ENCODE measurements at regions not wholly inside any gene's neighbourhood (a gene's known extent, or its start where the extent isn't known, plus 50 kb on each side); places are given as distances from the start of the nearest gene placed in this dataset.

GRCh38 chr11:110787680-110788079, 75.4 kb upstream of the ARHGAP20 start:
- Mint-ChIP-seq H3K36me3 (peaks cover 8% of the 10 kb centered on the region), H3K4me1 (no peaks in the 10 kb centered on the region), H3K9me3 (peaks cover 39% of the 10 kb centered on the region), H3K4me3 (no peak overlapping the region), H3K27me3 (ENCODE audit: low read depth) (no peaks in the 10 kb centered on the region; the same call in 1 of the 2 replicates), H3K27ac (no peak overlapping the region)
- DNase-seq (ENCODE audit: low spot score) (no peak), ATAC-seq (no peak)
- POLR2A ChIA-PET = no interaction called here
- TF ChIP-seq TCF7 (CRISPR knock-in tag; IDR thresholded peaks at IDR 0.05; ENCODE audit: low read depth) (no peak), ZNF121 (CRISPR knock-in tag; IDR thresholded peaks at IDR 0.05) (no peak), STAT6 (CRISPR knock-in tag; conservative IDR thresholded peaks at IDR 0.05; ENCODE audit: low read depth) (no peak), ERG (CRISPR knock-in tag; IDR thresholded peaks at IDR 0.05) (no peak), ESRRA (CRISPR knock-in tag; IDR thresholded peaks at IDR 0.05; ENCODE audit: borderline replicate concordance) (no peak), ZNF232 (CRISPR knock-in tag; IDR thresholded peaks at IDR 0.05) (no peak), FOXJ3 (CRISPR knock-in tag; IDR thresholded peaks at IDR 0.05; ENCODE audit: borderline replicate concordance) (no peak), AR (CRISPR knock-in tag; IDR thresholded peaks at IDR 0.05) (no peak), PREB (CRISPR knock-in tag; IDR thresholded peaks at IDR 0.05; ENCODE audit: borderline replicate concordance) (no peak), ZNF423 (CRISPR knock-in tag; IDR thresholded peaks at IDR 0.05) (no peak)
- TF ChIP-seq, protein P1, sequence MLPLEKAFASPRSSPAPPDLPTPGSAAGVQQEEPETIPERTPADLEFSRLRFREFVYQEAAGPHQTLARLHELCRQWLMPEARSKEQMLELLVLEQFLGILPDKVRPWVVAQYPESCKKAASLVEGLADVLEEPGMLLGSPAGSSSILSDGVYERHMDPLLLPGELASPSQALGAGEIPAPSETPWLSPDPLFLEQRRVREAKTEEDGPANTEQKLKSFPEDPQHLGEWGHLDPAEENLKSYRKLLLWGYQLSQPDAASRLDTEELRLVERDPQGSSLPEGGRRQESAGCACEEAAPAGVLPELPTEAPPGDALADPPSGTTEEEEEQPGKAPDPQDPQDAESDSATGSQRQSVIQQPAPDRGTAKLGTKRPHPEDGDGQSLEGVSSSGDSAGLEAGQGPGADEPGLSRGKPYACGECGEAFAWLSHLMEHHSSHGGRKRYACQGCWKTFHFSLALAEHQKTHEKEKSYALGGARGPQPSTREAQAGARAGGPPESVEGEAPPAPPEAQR (CRISPR knock-in tag; IDR thresholded peaks at IDR 0.05) = no peak
- TF ChIP-seq, protein P2, sequence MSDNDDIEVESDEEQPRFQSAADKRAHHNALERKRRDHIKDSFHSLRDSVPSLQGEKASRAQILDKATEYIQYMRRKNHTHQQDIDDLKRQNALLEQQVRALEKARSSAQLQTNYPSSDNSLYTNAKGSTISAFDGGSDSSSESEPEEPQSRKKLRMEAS (CRISPR knock-in tag; IDR thresholded peaks at IDR 0.05) = no peak
- TF ChIP-seq, protein P3, sequence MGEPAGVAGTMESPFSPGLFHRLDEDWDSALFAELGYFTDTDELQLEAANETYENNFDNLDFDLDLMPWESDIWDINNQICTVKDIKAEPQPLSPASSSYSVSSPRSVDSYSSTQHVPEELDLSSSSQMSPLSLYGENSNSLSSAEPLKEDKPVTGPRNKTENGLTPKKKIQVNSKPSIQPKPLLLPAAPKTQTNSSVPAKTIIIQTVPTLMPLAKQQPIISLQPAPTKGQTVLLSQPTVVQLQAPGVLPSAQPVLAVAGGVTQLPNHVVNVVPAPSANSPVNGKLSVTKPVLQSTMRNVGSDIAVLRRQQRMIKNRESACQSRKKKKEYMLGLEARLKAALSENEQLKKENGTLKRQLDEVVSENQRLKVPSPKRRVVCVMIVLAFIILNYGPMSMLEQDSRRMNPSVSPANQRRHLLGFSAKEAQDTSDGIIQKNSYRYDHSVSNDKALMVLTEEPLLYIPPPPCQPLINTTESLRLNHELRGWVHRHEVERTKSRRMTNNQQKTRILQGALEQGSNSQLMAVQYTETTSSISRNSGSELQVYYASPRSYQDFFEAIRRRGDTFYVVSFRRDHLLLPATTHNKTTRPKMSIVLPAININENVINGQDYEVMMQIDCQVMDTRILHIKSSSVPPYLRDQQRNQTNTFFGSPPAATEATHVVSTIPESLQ (CRISPR knock-in tag; IDR thresholded peaks at IDR 0.05) = no peak
- CTCF ChIA-PET = no interaction called here
